DMS114 treated with DMSO at 0.1 percent for 48 hours (cell line): ENCODE measurements at regions not wholly inside any gene's neighbourhood (a gene's known extent, or its start where the extent isn't known, plus 50 kb on each side); places are given as distances from the start of the nearest gene placed in this dataset.

ENCODE experiments used
- DNase-seq: peaks from one replicate; lab custom pipeline; 2025; ENCODE audit not compliant: unreplicated experiment; lab: John Stamatoyannopoulos, UW

DNA sequence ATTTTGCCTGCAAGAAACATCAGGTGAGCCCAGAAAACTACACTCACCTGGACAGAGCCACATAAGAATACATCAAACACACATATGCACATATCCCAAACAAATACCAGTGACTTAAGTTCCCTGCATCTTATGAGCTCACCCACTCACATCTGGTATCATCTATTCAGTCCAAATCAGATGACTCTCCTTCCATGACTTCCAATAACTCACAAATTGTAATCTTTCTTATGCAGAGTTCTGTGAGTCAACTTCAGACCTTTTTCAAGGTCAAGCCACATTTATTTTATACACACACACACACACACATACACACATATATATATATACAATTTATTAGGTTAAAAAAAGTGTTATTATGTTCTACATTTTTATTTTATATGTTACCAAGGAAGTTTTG, 1711.9 kb upstream of the CDH9 start:
- no peak for DNase-seq

- no peak for DNase-seq
Measured at GRCh38 chr5:28748446-28748845, 1710.1 kb upstream of the CDH9 start.

- DNase-seq, result no peak
Measured at GRCh38 chr5:28743716-28744110, 1705.3 kb upstream of the CDH9 start.

- no peak for DNase-seq
Measured at GRCh38 chr5:28743025-28743715, 1704.8 kb upstream of the CDH9 start.

GRCh38 chr5:28737682-28738081, 1699.3 kb upstream of the CDH9 start:
- DNase-seq, result no peak

DNA sequence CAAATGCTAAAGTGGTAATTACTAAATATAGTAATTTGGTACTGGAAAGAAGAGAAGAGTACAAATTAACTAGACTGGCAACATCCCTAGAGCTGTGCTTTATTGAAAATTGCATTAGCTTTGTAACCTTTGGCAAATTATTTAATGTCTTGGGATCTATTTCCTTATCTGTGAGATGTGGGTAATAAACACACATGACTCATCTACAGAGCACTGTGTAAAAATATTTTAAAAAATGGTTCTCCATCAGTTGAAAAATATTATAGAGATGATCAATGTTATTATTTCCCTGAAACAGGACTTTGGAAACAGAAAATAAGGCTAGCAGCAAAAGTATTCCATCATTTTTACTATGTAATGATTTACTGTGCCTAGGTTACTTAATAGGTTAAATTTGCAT, 1698.8 kb upstream of the CDH9 start:
- no peak for DNase-seq

DNA sequence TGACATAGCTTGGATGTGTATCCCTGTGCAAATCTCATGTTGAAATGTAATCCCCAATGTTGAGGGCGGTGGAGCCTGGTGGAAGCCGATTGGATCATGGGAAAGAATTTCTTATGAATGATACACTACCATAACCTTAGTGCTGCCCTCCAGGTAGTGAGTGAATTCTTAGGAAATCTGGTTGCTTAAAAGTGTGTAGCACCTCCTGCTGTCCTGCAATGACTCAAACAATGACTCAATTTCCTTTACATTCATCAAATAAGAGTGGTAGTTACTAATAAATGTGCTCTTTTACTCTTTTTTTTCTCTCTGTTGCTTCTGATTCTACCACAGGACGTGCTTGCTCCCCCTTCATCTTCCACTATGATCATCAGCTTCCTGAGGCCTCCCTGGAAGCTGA, 1696.0 kb upstream of the CDH9 start:
- DNase-seq, result no peak

- DNase-seq, result no peak
Measured at GRCh38 chr5:28729067-28729466, 1690.7 kb upstream of the CDH9 start.

- DNase-seq, result no peak
Measured at GRCh38 chr5:28726815-28727214, 1688.4 kb upstream of the CDH9 start.

GRCh38 chr5:28725001-28725400, 1686.6 kb upstream of the CDH9 start:
- no peak for DNase-seq

- no peak for DNase-seq
Measured at GRCh38 chr5:28714907-28715698, 1676.7 kb upstream of the CDH9 start.

DNA sequence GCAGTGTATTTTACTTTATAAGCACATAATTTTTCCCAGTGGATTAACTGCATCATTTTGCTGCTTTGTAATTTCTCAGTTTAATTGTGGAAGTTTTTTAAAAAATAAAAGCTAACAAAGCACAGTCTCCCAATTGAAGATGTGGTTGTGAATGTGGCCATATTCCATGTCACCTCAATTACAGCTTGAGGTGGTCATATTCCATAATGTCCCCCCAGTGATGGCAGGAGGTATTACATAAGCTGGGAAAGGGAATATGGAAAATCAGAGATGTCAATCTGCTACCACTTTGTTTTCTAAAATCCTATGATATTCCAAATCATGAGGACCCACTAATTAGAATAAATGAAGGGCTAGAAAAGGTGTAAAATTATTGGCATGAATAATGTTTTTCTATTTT, 1672.0 kb upstream of the CDH9 start:
- no peak for DNase-seq

DNA sequence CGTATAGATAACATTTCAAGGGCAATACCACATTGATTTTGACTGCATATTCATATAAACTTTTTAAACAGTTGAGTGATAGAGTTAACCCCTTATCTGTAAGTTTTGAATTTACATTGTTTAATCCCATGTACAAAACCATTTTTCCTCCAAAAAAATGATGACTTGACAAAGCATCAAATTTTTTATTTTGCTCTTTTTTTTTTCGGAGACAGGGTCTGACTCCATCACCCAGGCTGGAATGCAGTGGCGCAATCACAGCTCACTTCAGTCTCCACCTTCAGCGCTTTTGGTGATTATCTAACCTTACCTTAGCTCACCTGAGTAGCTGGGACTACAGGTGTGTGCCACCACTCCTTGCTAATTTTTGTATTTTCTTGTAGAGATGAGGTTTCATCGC, 1670.1 kb upstream of the CDH9 start:
- no peak for DNase-seq

DNA sequence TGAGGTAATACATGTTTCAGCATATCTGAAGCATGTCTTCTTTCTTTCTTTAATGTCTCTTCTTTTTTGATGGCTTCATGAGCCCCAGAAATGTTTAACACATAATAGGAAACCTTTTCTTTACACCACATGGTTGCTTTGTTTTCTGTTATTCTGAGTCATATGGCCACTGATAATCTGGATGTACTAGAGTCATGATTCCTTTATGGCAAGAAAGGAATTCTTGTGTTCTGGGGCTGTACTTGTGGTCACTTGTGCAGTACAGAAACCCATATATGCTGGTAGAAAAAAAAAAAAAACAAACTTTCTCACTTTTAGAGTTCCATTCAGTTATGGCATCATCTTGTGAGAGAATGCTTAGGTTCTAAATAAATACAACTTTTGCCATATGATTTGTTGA, 1669.3 kb upstream of the CDH9 start:
- DNase-seq, result no peak

DNA sequence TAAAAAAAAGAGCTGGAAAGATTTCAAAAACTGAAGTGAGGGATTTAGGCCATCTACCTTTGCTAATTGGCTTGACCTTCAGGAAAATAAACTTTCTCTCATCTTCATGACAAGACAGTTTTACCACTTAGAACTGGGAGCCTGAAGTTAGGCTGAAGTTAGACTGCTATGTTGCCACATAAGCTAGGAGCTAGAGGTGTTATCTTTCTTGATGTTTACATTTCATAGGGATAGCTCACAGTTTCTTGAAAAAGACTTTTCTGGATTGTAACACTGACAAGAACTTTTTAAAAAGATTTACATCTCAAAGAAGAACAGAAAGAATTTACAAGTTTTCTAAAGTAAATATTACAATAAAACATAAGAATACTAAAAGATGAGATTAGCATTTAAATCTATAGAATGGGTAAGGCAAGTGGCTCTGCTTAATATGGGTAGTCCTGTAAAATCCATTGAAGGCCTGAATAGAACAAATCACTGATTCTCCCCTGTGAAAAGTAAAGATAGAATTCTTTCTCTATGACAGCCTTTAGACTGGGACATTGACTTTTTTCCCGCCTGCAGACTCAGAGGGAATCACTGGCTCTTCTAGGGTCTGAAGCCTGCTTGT, 1665.4 kb upstream of the CDH9 start:
- DNase-seq, result no peak

DNA sequence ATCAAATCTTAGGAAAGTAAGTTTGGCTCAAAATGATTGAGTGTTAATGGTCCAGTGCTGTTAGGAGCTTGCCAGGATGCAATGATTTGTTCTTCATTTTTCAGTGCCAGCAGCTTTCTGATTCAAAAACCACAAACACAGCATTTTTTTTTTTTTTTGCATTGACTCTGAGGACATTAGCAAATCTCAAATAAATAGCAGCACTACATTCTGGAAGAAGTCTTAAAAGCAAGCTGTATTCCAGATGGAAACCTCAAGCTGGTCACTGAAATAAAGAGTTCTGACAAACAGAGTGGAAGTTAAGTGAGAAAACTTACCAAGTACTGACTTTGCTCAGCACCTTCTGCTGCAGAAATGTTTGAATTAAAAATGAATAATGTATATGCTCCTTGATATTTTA, 1653.1 kb upstream of the CDH9 start:
- no peak for DNase-seq

DNA sequence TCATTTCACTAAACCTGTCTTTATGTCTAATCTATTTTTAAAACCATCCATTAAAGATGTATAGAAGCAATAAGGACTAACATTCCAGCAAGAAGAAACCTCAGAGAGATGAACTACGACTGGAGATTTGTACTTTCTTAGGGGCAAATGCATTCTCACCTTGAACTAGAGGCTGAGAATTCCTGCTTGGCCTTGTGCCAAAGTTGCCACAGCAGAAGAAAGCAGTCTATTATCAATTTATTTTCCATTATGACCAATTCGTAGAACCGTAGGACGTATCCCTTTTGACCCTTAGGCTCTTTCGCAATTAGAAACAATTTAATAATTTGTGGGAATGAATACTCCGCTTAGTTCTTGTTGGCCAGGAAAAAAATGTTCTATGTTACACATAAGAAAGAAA, 1647.4 kb upstream of the CDH9 start:
- DNase-seq, result no peak

DNA sequence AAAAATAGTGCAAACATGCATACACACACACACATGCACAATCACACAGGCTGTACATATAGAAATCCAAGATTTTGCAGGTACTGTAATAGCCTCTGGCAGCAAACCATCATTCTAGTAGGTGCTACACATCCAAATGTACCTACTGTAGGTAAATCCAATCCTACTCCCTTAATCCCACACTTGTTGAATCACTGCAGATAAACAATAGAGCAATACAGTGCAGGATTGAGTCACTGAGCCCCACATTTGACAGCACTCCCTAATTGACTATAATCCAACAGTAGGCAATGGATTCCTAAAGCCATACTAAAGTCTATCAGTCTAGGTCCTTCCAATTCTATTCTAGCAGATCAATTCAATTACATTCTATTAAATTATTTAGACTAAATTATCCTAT, 1640.5 kb upstream of the CDH9 start:
- DNase-seq, result no peak

GRCh38 chr5:28666110-28666509, 1627.7 kb upstream of the CDH9 start:
- no peak for DNase-seq

DNA sequence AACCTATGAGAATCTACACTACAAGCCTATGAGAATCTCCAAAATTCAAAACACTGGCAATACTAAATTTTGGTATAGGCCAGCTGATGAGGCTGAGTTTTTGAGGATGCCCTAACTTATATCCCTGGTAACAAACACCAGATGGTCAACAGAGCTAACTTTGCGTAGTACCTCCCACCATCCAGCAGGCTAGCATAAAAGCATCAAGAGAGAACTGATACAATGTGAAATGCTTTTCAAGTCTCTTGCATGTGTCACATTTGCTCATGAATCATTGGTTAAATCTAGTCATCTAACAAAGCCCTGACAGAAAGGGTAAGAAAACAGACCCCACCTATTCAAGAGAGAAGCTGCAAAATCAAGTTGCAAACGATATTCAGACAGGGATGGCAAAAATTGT, 1609.7 kb upstream of the CDH9 start:
- DNase-seq, result no peak

DNA sequence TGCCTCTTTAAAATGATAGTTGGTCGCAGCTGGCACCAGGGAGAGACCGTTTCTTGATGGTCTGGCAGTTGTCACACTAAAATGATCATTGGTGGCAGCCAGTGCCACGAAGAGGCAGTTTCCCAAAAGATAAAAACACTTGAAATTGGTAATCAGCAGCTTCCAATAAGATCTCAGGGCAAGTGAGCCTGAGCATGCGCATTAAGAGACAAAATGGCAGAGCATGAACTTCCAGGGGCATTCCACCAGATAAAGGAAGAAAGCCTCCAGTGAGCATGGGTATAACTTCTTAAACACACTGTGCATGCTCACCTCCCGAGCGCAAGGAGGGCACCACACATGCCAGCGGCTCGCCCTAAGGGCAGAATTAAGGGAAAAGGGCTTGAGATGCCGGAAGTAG, 1594.2 kb upstream of the CDH9 start:
- no peak for DNase-seq

GRCh38 chr5:28603869-28604268, 1565.5 kb upstream of the CDH9 start:
- DNase-seq, result no peak
